Thymus (tissue), 11 donors: ENCODE measurements at regions not wholly inside any gene's neighbourhood (a gene's known extent, or its start where the extent isn't known, plus 50 kb on each side); places are given as distances from the start of the nearest gene placed in this dataset.

ENCODE experiments used
- DNase-seq, 9 donors: peaks; one replicate each; pipeline ENCODE4 v3.0.0-alpha.2; 2013; ENCODE audit warnings: low spot score in 9 of 9, low read depth in 6 of 9, missing footprints in 1 of 9
- H3K27ac ChIP-seq, 2 donors: one replicate each; pipeline ENCODE4 v1.5.1; 2013; ENCODE audit warnings: control low read depth in 1 of 2, low read depth in 1 of 2, low read length in 1 of 2, mild to moderate bottlenecking in 1 of 2, moderate library complexity in 1 of 2
- H3K27me3 ChIP-seq, 2 donors: one replicate each; pipeline ENCODE4 v1.5.1; 2013; ENCODE audit warnings: low read length in 1 of 2; ENCODE audit not compliant: control insufficient read depth in 2 of 2, insufficient read depth in 1 of 2
- H3K36me3 ChIP-seq, 2 donors: one replicate each; pipeline ENCODE4 v1.5.1; 2013; ENCODE audit warnings: low read length in 1 of 2, mild to moderate bottlenecking in 1 of 2, moderate library complexity in 1 of 2; ENCODE audit not compliant: control insufficient read depth in 2 of 2, insufficient read depth in 2 of 2
- H3K4me1 ChIP-seq, 2 donors: one replicate each; pipeline ENCODE4 v1.5.1; 2013; ENCODE audit warnings: low read length in 2 of 2; ENCODE audit not compliant: control insufficient read depth in 2 of 2, insufficient read depth in 2 of 2
- H3K4me3 ChIP-seq, 2 donors: one replicate each; pipeline ENCODE4 v1.5.1; 2013; ENCODE audit warnings: low read length in 2 of 2, control low read depth in 1 of 2, mild to moderate bottlenecking in 1 of 2
- H3K9me3 ChIP-seq, 2 donors: one replicate each; pipeline ENCODE4 v1.5.1; 2013; ENCODE audit warnings: low read length in 1 of 2, mild to moderate bottlenecking in 1 of 2; ENCODE audit not compliant: control insufficient read depth in 2 of 2, insufficient read depth in 1 of 2
- WGBS: extraction: QIAGEN DNeasy Blood & Tissue Kit; methylation state at CpG from one replicate; pipeline ENCODE4 v1.1.7; 2013; 5-methylcytosine and 5-hydroxymethylcytosine counted together
- donor health status: healthy.

DNA sequence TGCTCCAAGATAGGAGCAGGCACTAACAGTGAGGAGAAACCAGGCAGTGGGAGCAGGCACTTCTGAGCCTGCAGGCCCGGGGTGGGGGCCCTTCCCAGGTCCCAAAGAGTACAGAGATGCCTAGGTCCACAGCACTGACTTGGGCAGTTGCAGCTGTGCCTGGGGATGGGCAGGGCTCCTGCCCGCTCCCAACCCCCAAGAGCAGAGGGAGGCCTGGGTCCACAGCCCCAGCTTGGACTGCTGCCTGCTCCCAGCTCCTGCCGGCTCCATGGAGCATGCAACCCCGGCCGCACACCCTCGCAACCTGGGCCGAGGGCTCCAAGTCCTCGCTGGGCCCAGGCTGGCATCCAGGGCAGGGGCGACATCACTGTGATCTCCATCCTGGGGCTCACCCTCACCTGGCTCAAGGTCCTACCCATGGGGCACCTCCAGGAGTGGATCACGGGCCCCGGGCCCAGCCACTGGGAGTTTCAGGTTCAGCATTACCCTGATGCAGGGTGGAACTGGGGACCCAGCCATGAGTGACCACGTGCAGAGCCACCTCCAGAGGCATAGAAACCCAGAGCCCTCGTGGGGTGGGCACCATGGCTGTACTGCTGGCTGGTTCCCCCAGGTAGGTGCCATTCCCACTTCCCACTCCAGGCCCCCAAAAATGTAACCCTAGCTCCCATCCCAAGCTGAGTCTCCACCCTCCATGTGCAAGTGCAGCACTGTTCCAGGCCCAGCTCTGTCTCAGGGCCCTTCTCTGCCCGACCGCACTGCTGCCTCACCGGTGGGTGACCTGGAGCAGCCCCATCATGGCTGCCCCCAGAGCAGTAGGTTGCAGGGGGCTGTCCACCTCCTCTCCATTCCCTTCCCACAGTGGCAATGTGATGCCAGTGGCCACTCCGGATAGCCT, 325.6 kb downstream of the NR4A2 start:
- no peaks in the 10 kb centered on the region for H3K27me3 ChIP-seq
- no peaks in the 10 kb centered on the region for H3K4me1 ChIP-seq
- no peak overlapping the region for H3K27ac ChIP-seq
- WGBS = 92% methylated on average over 17 of the region's 17 CpGs
- no peak for DNase-seq
- H3K9me3 ChIP-seq = peaks cover 0 to 12% of the 10 kb centered on the region in 2 donors
- H3K36me3 ChIP-seq = no peaks in the 10 kb centered on the region
- H3K4me3 ChIP-seq = no peak overlapping the region

- no peaks in the 10 kb centered on the region for H3K4me1 ChIP-seq
- no peaks in the 10 kb centered on the region for H3K27me3 ChIP-seq
- no peak overlapping the region for H3K27ac ChIP-seq
- H3K4me3 ChIP-seq = no peak overlapping the region
- no peaks in the 10 kb centered on the region for H3K36me3 ChIP-seq
- no peak for DNase-seq
- H3K9me3 ChIP-seq = peaks cover 0 to 12% of the 10 kb centered on the region in 2 donors
- 91% methylated on average over 3 of the region's 3 CpGs for WGBS
Observed at GRCh38 chr2:156005999-156006712, 326.4 kb downstream of the NR4A2 start.

DNA sequence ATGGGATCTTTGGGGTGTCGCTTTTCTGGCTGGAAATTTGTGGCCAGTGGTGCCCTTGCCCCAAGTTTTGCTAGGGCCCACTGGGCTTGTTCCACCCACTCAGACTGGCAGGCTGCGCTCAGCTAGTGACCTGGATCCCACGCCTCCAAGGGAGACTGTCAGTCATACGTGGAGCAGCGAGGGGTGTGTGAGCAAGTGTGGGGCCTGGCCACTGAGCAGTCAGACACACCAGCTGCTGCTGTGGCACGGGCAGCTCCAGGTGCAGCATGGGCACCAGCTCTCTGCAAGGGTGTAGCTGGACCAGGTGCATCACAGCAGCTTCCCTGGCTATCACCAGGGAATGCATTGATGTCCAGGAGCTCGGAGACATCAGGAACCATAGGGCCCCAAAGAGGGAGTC, 327.0 kb downstream of the NR4A2 start:
- H3K36me3 ChIP-seq = no peaks in the 10 kb centered on the region
- no peak overlapping the region for H3K27ac ChIP-seq
- 92% methylated on average over 7 of the region's 7 CpGs for WGBS
- H3K4me3 ChIP-seq = no peak overlapping the region
- H3K27me3 ChIP-seq = no peaks in the 10 kb centered on the region
- no peaks in the 10 kb centered on the region for H3K4me1 ChIP-seq
- peaks cover 0 to 12% of the 10 kb centered on the region in 2 donors for H3K9me3 ChIP-seq
- no peak for DNase-seq

DNA sequence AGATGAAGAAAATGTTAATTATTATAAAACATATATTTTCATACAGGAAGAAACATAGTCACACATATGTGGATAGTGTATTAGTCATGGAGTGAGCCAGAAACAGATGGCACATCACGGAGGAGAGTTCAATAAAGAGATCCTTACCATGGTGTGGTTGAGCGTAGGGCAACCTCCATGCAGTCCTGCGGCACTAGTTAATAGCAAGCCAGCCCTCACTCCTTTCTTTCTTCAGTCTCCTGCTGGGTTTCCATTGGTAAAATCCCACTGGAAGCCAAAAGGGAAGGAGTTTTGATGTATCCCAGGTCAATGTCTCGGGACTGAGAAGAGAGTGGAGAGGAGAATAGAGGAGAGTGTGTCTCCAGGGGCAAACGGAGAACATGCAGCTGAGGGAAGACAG, 328.1 kb downstream of the NR4A2 start:
- DNase-seq = no peak
- no peak overlapping the region for H3K4me3 ChIP-seq
- H3K36me3 ChIP-seq = no peaks in the 10 kb centered on the region
- H3K27ac ChIP-seq = no peak overlapping the region
- no peaks in the 10 kb centered on the region for H3K27me3 ChIP-seq
- H3K9me3 ChIP-seq = peaks cover 0 to 12% of the 10 kb centered on the region in 2 donors
- H3K4me1 ChIP-seq = no peaks in the 10 kb centered on the region
- 85% methylated on average over 5 of the region's 5 CpGs for WGBS

DNA sequence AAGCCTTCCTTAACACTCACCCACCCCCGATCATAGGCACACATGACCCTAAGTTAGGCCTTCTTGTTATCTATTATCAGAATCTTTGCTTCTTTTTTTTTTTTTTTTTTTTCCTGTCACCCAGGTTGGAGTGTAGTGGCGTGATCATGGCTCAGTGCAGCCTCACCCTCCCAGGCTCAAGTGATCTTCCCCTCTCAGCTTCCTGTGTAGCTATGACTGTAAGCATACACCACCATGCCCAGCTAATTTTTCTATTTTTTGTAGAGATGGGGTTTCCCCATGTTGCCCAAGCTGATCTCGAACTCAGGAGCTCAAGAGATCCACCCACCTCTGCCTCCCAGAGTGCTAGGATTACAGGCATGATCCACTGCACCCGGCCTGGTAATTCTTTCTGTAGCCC, 328.7 kb downstream of the NR4A2 start:
- 89% methylated on average over 4 of the region's 4 CpGs for WGBS
- H3K27me3 ChIP-seq = no peaks in the 10 kb centered on the region
- H3K4me3 ChIP-seq = no peak overlapping the region
- H3K27ac ChIP-seq = no peak overlapping the region
- no peaks in the 10 kb centered on the region for H3K4me1 ChIP-seq
- no peaks in the 10 kb centered on the region for H3K36me3 ChIP-seq
- DNase-seq = no peak
- peaks cover 0 to 12% of the 10 kb centered on the region in 2 donors for H3K9me3 ChIP-seq

GRCh38 chr2:156001851-156002250, 330.7 kb downstream of the NR4A2 start:
- Histone ChIP-seq H3K36me3 (no peaks in the 10 kb centered on the region), H3K4me1 (no peaks in the 10 kb centered on the region), H3K4me3 (no peak overlapping the region), H3K27me3 (no peaks in the 10 kb centered on the region), H3K9me3 (peaks cover 0 to 6% of the 10 kb centered on the region in 2 donors), H3K27ac (no peak overlapping the region)
- 96% methylated on average over 1 of the region's 1 CpG for WGBS
- DNase-seq = no peak

- no peak for DNase-seq
- Histone ChIP-seq H3K4me1 (no peaks in the 10 kb centered on the region), H3K27me3 (no peaks in the 10 kb centered on the region), H3K36me3 (no peaks in the 10 kb centered on the region), H3K27ac (no peak overlapping the region), H3K4me3 (no peak overlapping the region), H3K9me3 (no peaks in the 10 kb centered on the region)
- 88% methylated on average over 2 of the region's 2 CpGs for WGBS
Observed at GRCh38 chr2:155997538-155997937, 335.0 kb downstream of the NR4A2 start.

GRCh38 chr2:155994315-155994714, 338.2 kb downstream of the NR4A2 start:
- DNase-seq = no peak
- Histone ChIP-seq H3K4me3 (no peak overlapping the region), H3K9me3 (no peaks in the 10 kb centered on the region), H3K36me3 (no peaks in the 10 kb centered on the region), H3K27ac (no peak overlapping the region), H3K27me3 (no peaks in the 10 kb centered on the region), H3K4me1 (no peaks in the 10 kb centered on the region)
- WGBS = 75% methylated on average over 1 of the region's 1 CpG

DNA sequence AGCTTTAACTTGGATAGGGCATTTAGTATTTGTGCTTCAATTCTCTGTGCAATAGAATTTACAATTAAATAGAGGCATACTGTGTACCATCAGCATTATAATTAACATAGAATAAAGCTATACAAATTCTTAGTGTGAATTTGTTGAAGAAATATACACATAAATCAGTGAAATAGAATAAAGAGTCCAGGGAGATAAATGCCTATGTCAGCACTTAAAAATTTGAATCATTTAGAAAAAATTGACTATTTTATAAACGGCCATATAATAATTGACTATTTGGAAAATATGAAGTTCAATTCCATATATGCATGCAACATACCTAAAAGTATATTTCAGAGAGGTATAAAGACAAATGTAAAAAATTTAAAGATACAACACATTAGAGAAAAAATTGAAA, 348.7 kb downstream of the NR4A2 start:
- H3K4me3 ChIP-seq = no peak overlapping the region
- DNase-seq = no peak
- H3K9me3 ChIP-seq = no peaks in the 10 kb centered on the region
- no peaks in the 10 kb centered on the region for H3K4me1 ChIP-seq
- no peaks in the 10 kb centered on the region for H3K36me3 ChIP-seq
- no peaks in the 10 kb centered on the region for H3K27me3 ChIP-seq
- 93% methylated on average over 1 of the region's 1 CpG for WGBS
- no peak overlapping the region for H3K27ac ChIP-seq
